Trophoblast cell (in vitro differentiated cells and primary cell): ENCODE measurements at regions not wholly inside any gene's neighbourhood (a gene's known extent, or its start where the extent isn't known, plus 50 kb on each side); places are given as distances from the start of the nearest gene placed in this dataset.

Experiments used
- DNase-seq, 2 donors: peaks; one replicate each; pipeline ENCODE4 v3.0.0-alpha.2; 2016
- H2AFZ ChIP-seq: 2 replicates; pipeline ENCODE4 v1.6.1; 2013; ENCODE audit warnings: low read length, moderate library complexity, mild to moderate bottlenecking; ENCODE audit not compliant: insufficient read depth, poor library complexity
- H2AK5ac ChIP-seq: 2 replicates; pipeline ENCODE4 v1.6.1; 2013; ENCODE audit warnings: mild to moderate bottlenecking, low read length
- H2BK120ac ChIP-seq: 2 replicates; pipeline ENCODE4 v1.6.1; 2013; ENCODE audit warnings: low read length, mild to moderate bottlenecking, moderate library complexity; ENCODE audit not compliant: insufficient read depth, poor library complexity
- H2BK12ac ChIP-seq: 2 replicates; pipeline ENCODE4 v1.6.1; 2013; ENCODE audit warnings: mild to moderate bottlenecking, low read length, moderate library complexity
- H2BK5ac ChIP-seq: 2 replicates; pipeline ENCODE4 v1.6.1; 2013; ENCODE audit warnings: low read length, low read depth, moderate library complexity, mild to moderate bottlenecking; ENCODE audit not compliant: poor library complexity
- H3K14ac ChIP-seq: 2 replicates; pipeline ENCODE4 v1.6.1; 2013; ENCODE audit warnings: mild to moderate bottlenecking, low read length
- H3K18ac ChIP-seq: 2 replicates; pipeline ENCODE4 v1.6.1; 2013; ENCODE audit warnings: mild to moderate bottlenecking, low read length
- H3K23ac ChIP-seq: 2 replicates; pipeline ENCODE4 v1.6.1; 2013; ENCODE audit warnings: low read length
- H3K27ac ChIP-seq: 2 replicates; pipeline ENCODE4 v1.5.1; 2013; ENCODE audit warnings: low read depth, mild to moderate bottlenecking, inconsistent platforms, low read length, moderate library complexity
- H3K27me3 ChIP-seq: 2 replicates; pipeline ENCODE4 v1.6.1; 2013; ENCODE audit warnings: inconsistent platforms, mild to moderate bottlenecking, low read length, moderate library complexity; ENCODE audit not compliant: insufficient read depth
- H3K36me3 ChIP-seq, 2 experiments: 1 replicate in 1 of 2; 2 replicates in 1 of 2; pipeline ENCODE4 v1.6.1; 2013; ENCODE audit warnings: low read length in 2 of 2, mild to moderate bottlenecking in 2 of 2, moderate library complexity in 1 of 2; ENCODE audit not compliant: insufficient read depth in 2 of 2, control insufficient read depth in 1 of 2
- H3K4ac ChIP-seq: 2 replicates; pipeline ENCODE4 v1.6.1; 2013; ENCODE audit warnings: low read depth, mild to moderate bottlenecking, low read length, moderate library complexity
- H3K4me1 ChIP-seq, 2 experiments: 1 replicate in 1 of 2; 2 replicates in 1 of 2; pipeline ENCODE4 v1.6.1; 2013; ENCODE audit warnings: low read length in 2 of 2, mild to moderate bottlenecking in 2 of 2, moderate library complexity in 1 of 2; ENCODE audit not compliant: insufficient read depth in 2 of 2, control insufficient read depth in 1 of 2
- H3K4me2 ChIP-seq: 2 replicates; pipeline ENCODE4 v1.6.1; 2013; ENCODE audit warnings: inconsistent platforms, mild to moderate bottlenecking, low read length, moderate library complexity
- H3K4me3 ChIP-seq: 2 replicates; pipeline ENCODE4 v1.5.1; 2013; ENCODE audit warnings: mild to moderate bottlenecking, low read depth, low read length, inconsistent platforms
- H3K79me1 ChIP-seq: one replicate; pipeline ENCODE4 v1.6.1; 2013; ENCODE audit warnings: low read length
- H3K79me2 ChIP-seq: 2 replicates; pipeline ENCODE4 v1.6.1; 2013; ENCODE audit warnings: low read length, mild to moderate bottlenecking; ENCODE audit not compliant: control insufficient read depth, insufficient read depth, poor library complexity
- H3K9ac ChIP-seq: 2 replicates; pipeline ENCODE4 v1.6.1; 2013; ENCODE audit warnings: mild to moderate bottlenecking, low read length
- H3K9me3 ChIP-seq: 2 replicates; pipeline ENCODE4 v1.6.1; 2013; ENCODE audit warnings: low read depth, mild to moderate bottlenecking, control low read depth, inconsistent platforms, low read length; ENCODE audit not compliant: insufficient read depth
- H4K12ac ChIP-seq: 2 replicates; pipeline ENCODE4 v1.6.1; 2013; ENCODE audit warnings: low read depth, mild to moderate bottlenecking, low read length, moderate library complexity
- H4K8ac ChIP-seq: 2 replicates; pipeline ENCODE4 v1.6.1; 2013; ENCODE audit warnings: low read depth, mild to moderate bottlenecking, low read length, moderate library complexity
- H4K91ac ChIP-seq: one replicate; pipeline ENCODE4 v1.6.1; 2013; ENCODE audit warnings: low read depth, mild to moderate bottlenecking, low read length, moderate library complexity
- WGBS: extraction: QIAGEN DNeasy Blood & Tissue Kit; methylation state at CpG from one replicate; pipeline ENCODE4 v1.1.7; 2013; ENCODE audit warnings: missing lambda C conversion rate; ENCODE audit not compliant: insufficient read length, insufficient coverage; ENCODE audit errors: extremely low coverage; 5-methylcytosine and 5-hydroxymethylcytosine counted together

DNA sequence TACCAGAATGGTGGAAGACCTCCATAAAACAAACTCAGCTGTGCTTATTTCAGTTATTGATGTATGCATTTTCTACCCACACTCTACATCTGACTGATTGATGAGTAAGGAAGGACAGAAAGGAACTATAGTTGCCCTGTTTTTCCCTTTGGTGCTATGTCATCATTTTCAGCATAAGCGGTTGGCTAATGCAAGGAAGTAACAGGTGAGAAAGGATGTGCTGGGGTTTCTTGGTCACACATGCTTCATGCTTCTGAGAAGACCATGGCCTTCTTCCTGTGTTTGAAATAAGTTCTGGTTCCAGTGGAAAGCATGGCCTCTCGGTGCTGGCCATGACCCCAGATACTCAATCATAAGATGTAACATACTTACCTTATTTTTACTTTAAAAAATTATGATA, 541.2 kb downstream of the PTPRU start:
- no peak overlapping the region for H4K12ac ChIP-seq
- no peaks in the 10 kb centered on the region for H3K9me3 ChIP-seq
- no peaks in the 10 kb centered on the region for H3K79me1 ChIP-seq
- no peak overlapping the region for H2BK120ac ChIP-seq
- H3K9ac ChIP-seq: no peak overlapping the region
- no peak overlapping the region for H2BK5ac ChIP-seq
- H3K36me3 ChIP-seq: no peaks in the 10 kb centered on the region
- no peak overlapping the region for H4K8ac ChIP-seq
- DNase-seq: no peak
- no peak overlapping the region for H3K27ac ChIP-seq
- H2AFZ ChIP-seq: no peak overlapping the region
- H2AK5ac ChIP-seq: no peak overlapping the region
- H3K14ac ChIP-seq: no peak overlapping the region
- no peak overlapping the region for H3K23ac ChIP-seq
- WGBS: no CpG with 5 or more reads among the region's 2 CpGs
- H3K79me2 ChIP-seq: no peaks in the 10 kb centered on the region
- no peak overlapping the region for H4K91ac ChIP-seq
- H3K4me3 ChIP-seq: no peak overlapping the region
- no peak overlapping the region for H3K4me2 ChIP-seq
- no peak overlapping the region for H3K4ac ChIP-seq
- no peak overlapping the region for H3K18ac ChIP-seq
- no peaks in the 10 kb centered on the region for H3K27me3 ChIP-seq
- no peaks in the 10 kb centered on the region for H3K4me1 ChIP-seq
- no peak overlapping the region for H2BK12ac ChIP-seq

- Histone ChIP-seq H3K79me2 (no peaks in the 10 kb centered on the region), H3K23ac (no peak overlapping the region), H3K4me1 (no peaks in the 10 kb centered on the region), H3K9ac (no peak overlapping the region), H4K12ac (no peak overlapping the region), H2AK5ac (no peak overlapping the region), H3K36me3 (no peaks in the 10 kb centered on the region), H2AFZ (no peak overlapping the region), H3K18ac (no peak overlapping the region), H3K4me2 (no peak overlapping the region), H3K79me1 (no peaks in the 10 kb centered on the region), H2BK12ac (no peak overlapping the region), H3K14ac (no peak overlapping the region), H2BK120ac (no peak overlapping the region), H2BK5ac (no peak overlapping the region), H4K8ac (no peak overlapping the region), H3K9me3 (no peaks in the 10 kb centered on the region), H3K27me3 (no peaks in the 10 kb centered on the region), H3K27ac (no peak overlapping the region), H3K4ac (no peak overlapping the region), H3K4me3 (no peak overlapping the region), H4K91ac (no peak overlapping the region)
- no peak for DNase-seq
- WGBS: no CpG with 5 or more reads among the region's 2 CpGs
Observed at GRCh38 chr1:29774355-29774754, 538.0 kb downstream of the PTPRU start.

DNA sequence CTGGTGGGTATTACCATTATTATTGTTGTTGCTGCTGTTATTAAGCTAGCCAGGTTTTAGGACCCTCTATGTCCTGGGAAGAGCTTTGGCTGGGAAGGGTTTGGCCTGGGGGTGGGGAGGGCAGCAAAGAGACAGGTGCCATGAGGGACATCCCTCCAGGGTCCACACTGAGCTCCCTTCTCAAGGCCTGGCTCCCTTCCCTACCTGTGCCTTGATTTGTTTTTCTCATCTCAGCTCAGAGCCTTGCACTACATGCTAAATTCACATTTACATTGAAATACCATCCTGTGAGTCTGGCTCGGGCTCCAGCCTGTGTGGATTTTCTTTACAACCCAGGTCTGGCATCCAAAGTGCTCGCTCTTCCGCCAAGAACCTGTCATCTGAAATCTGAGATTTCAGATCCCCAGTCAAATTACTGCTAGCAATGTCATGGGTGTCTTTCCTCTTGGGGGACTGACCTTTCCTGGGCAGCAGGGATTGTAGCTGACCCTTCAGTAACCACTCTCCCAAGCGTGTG, 536.3 kb downstream of the PTPRU start:
- no peak overlapping the region for H3K4me3 ChIP-seq
- WGBS: no CpG with 5 or more reads among the region's 4 CpGs
- no peak overlapping the region for H2AK5ac ChIP-seq

GRCh38 chr1:29767769-29768425, 531.6 kb downstream of the PTPRU start:
- Histone ChIP-seq H3K9me3 (peaks cover 2% of the 10 kb centered on the region), H2BK5ac (no peak overlapping the region), H2BK120ac (no peak overlapping the region), H3K4me1 (no peaks in the 10 kb centered on the region), H2AFZ (no peak overlapping the region), H3K4ac (no peak overlapping the region), H3K9ac (no peak overlapping the region), H2AK5ac (no peak overlapping the region), H3K4me2 (no peak overlapping the region), H3K23ac (no peak overlapping the region), H4K8ac (no peak overlapping the region), H3K36me3 (no peaks in the 10 kb centered on the region), H3K27me3 (no peaks in the 10 kb centered on the region), H3K79me1 (no peaks in the 10 kb centered on the region), H3K14ac (no peak overlapping the region), H4K91ac (no peak overlapping the region), H2BK12ac (no peak overlapping the region), H4K12ac (no peak overlapping the region), H3K27ac (no peak overlapping the region), H3K18ac (no peak overlapping the region), H3K79me2 (no peaks in the 10 kb centered on the region), H3K4me3 (no peak overlapping the region)
- DNase-seq: no peak
- no CpG with 5 or more reads among the region's 11 CpGs for WGBS

More for the DNA sequence above, 536.3 kb downstream of the PTPRU start:
- Histone ChIP-seq H4K8ac (no peak overlapping the region), H3K36me3 (no peaks in the 10 kb centered on the region), H3K27me3 (no peaks in the 10 kb centered on the region), H3K9ac (no peak overlapping the region), H2BK12ac (no peak overlapping the region), H3K27ac (no peak overlapping the region), H4K12ac (no peak overlapping the region), H2AFZ (no peak overlapping the region), H3K4ac (no peak overlapping the region), H2BK5ac (no peak overlapping the region), H3K14ac (no peak overlapping the region), H3K79me2 (no peaks in the 10 kb centered on the region), H3K9me3 (no peaks in the 10 kb centered on the region), H3K79me1 (no peaks in the 10 kb centered on the region), H3K23ac (no peak overlapping the region), H3K4me2 (no peak overlapping the region), H2BK120ac (no peak overlapping the region), H3K18ac (no peak overlapping the region), H3K4me1 (no peaks in the 10 kb centered on the region), H4K91ac (no peak overlapping the region)
- no peak for DNase-seq
